Fibroblast of skin of right biceps (primary cell): ENCODE measurements at regions not wholly inside any gene's neighbourhood (a gene's known extent, or its start where the extent isn't known, plus 50 kb on each side); places are given as distances from the start of the nearest gene placed in this dataset.

Source experiments
- DNase-seq: peaks from one replicate; pipeline ENCODE4 v3.0.0-alpha.2; 2013

DNA sequence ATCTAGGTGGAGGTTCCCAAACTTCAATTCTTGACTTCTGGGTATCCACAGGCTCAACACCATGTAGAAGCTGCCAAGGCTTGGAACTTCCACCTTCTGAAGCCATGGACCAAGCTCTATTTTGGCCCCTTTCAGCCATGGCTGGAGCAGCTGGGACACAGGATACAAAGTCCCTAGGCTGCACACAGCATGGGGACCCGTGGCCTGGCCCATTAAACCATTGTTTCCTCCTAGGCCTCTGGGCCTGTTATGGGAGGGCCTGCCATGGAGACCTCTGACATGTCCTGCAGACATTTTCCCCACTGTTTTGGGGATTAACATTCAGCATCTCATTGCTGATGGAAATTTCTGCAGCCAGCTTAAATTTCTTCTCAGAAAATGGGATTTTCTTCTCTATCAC, 1908.0 kb downstream of the EFNA5 start:
- no peak for DNase-seq

- DNase-seq, result peak; percentile 51
Measured at GRCh38 chr5:105754056-105754455, 1916.7 kb downstream of the EFNA5 start.

DNA sequence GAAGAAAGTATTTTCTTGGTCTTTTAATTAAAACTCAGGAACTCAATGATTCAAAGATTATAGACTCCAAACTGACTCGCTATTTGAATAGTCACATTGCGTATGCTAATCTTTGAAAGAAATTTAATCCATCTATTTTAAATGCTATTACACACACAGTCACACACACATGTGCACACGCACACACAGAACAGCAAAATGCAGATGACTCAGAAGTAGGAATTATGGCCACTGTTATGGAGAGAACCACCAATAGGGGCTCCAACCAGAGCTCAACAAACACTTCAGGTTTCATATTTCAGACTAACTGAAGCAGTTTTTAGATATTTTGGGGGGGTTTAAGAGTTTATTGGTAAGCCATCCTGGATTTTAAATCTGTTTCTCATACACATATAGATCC, 1917.9 kb downstream of the EFNA5 start:
- peak; percentile 64 for DNase-seq

- DNase-seq, result peak; percentile 0
Measured at GRCh38 chr5:105751908-105752307, 1918.8 kb downstream of the EFNA5 start.

GRCh38 chr5:105745111-105745510, 1925.6 kb downstream of the EFNA5 start:
- DNase-seq, result no peak

- DNase-seq, result no peak
Measured at GRCh38 chr5:105740242-105740641, 1930.5 kb downstream of the EFNA5 start.

- DNase-seq, result no peak
Measured at GRCh38 chr5:105739732-105740131, 1931.0 kb downstream of the EFNA5 start.

DNA sequence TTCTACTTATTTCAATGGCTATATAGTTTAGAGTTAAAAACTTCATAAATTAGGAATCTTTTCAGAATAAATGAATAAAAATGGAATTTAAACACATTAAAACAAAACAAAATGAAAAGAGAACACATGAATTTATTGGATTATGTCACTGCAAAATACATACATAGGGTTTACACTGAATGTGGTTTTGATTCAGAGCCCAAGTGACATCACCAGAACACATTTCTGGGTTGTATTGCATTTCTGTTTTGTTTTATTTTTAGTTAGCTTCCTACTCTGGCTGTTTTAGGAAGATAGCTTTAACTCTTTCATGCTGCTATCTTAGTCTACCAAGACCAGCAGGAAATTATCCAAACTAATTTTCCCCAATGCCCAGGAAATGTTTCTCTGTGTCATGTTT, 1935.0 kb downstream of the EFNA5 start:
- DNase-seq, result peak; percentile 34

- peak; percentile 12 for DNase-seq
Measured at GRCh38 chr5:105730982-105731381, 1939.8 kb downstream of the EFNA5 start.

- DNase-seq, result no peak
Measured at GRCh38 chr5:105726093-105726492, 1944.6 kb downstream of the EFNA5 start.

DNA sequence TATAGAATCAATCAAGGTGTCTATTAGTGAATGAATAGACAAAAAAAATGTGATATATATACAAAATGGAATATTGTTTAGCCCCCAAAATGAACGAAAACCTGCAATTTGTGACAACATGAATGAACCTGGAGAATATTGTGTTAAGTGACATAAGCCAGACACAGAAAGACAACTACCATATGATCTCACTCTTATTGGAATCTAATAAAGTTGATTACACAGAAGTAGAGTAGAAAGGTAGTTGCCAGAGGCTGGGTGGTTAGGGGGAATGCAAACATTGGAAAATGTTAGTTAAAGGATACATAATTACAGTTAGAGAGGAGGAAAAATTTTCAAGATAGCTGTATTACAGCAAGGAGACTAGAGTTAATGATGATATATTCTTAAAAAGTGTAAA, 1962.3 kb downstream of the EFNA5 start:
- no peak for DNase-seq

DNA sequence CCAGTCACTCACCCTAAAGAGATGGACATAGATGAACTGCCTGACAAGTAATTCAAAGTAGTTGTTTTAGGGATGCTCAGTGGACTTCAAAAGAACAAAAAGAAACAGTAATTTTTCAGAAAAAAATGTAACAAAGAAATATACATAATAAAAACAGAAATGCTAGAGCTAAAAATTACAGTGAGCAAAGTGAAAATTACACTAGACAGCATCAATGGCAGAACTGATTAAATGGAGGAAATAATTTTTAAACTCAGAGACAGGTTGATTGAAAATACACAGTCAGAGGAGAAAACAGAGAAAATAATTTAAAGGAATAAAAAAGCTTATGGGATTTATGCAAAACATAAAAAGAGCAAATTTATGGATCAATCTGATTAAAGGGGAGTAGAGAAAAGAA, 1968.4 kb downstream of the EFNA5 start:
- no peak for DNase-seq

GRCh38 chr5:105696440-105696839, 1974.3 kb downstream of the EFNA5 start:
- DNase-seq, result no peak

DNA sequence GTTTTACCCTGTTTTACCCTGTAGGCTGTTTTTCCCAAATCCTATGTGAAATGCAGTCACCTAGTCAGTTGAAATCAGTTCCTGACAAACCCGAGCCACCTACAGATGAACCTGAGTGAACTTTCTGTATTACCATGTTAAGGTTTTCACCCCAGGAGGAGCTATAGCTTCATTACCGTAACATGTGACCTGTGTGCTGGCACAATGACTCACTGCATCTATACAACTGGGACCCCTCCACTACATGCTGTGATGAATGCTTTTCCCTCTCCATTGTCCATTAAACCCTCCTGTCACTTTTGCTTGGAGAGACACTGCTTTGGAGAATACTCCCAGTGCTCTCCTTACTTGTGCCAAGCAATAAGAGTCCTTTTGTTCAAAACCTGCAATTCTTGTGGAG, 1974.8 kb downstream of the EFNA5 start:
- DNase-seq, result no peak

DNA sequence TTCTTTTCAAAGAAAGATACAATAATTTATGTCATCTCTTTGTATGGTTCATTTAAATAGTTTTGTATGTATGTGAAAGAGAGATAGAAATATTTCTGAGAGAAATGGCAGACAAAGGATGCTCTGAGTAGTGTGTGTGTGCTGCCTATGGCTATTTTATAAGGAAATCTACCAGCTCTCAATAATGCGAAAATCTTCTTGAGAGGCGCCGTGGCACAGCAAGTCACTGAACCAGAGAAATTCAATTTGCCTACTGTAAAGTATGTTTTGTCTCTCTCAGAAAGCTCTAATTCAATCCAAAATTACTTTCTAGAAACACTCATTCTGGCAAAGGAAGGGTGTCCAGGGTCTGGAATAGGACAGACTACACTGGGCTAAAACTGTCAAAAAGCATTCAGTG, 1981.1 kb downstream of the EFNA5 start:
- DNase-seq, result no peak

GRCh38 chr5:105688227-105688792, 1982.4 kb downstream of the EFNA5 start:
- DNase-seq, result no peak

DNA sequence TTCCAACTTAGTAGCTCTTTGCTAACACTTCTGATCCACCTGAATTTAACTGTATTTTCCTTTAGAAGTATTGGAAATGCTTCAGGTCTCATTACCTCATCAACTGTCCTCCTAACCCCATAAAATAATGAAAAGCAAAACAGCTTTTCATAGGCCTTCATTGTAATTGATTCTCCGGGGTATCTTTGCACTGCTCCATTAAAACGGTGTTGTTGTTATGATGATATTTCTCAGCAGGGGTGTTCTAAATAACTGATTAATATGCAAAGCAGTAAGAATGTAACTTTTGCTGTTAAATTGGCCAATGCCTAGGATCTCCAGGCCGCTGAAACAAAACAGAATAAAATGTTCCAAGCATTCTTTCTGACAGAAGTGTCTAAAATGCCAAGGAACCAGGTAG, 1983.2 kb downstream of the EFNA5 start:
- no peak for DNase-seq

- no peak for DNase-seq
Measured at GRCh38 chr5:105685884-105686283, 1984.9 kb downstream of the EFNA5 start.

GRCh38 chr5:105684799-105685198, 1985.9 kb downstream of the EFNA5 start:
- peak; percentile 38 for DNase-seq

DNA sequence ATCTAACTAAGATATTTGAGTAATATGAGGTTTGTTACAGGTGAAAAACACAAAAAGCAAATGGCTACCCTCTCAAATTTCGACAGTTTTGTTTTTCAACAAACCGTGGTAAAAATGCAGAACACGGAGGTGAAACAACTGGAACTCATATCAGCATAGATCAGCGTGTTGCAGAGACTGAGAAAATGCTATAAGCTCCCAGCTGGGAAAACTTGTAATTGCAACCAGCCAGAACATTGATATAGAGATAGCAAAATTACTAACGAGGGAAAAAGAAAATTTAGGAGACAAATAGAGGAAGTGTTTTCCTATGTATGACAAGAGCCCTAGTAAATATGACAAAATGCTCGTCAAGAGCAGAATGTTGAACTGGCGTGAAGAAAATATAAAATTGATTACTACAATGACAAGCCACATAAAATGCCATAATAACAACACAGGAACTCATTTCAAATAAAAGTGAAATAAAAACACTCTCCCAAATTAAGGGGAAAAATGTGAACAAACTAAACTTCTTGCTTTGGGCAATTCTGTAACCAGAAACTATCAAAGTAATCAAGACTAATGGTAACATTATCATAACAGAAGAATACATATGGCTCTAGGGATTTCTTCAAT, 1989.8 kb downstream of the EFNA5 start:
- DNase-seq, result no peak

DNA sequence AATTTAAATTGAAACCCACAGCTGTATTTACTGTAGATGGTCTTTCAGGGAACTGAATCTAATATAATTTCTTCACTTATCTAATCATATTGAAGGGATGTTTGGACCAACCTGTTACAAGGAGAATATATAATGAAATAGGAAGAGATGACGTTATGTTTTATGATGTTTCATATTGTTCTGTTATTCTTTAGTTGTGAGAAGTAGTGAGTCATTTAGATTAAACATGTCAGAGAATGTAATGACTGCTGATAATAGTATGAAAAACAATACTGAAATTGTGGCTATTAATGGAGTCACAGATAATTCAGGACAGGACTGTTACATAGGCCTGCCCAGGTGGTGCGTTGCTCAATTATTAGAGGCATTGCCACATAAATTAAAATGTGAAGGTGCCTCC, 1993.4 kb downstream of the EFNA5 start:
- no peak for DNase-seq

DNA sequence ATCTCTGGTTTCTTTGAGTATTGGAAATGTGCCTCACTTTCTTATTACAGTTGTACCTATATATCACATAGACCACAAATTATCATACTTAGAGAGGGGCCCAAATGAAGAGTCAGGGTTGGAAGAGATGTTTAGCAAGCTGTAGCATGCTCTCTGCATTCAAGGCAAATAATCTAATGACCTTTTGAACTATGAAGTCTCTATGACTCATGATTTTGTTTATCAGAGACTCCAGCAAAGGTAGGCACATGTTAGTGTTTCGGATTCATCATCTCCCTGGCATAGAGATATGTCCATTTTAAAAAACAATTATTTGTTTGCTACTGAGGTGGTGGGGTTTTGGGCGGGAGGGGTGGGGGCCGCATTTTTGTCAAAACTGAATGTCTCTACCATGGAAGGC, 2000.1 kb downstream of the EFNA5 start:
- no peak for DNase-seq

- DNase-seq, result no peak
Measured at GRCh38 chr5:105663671-105664070, 2007.1 kb downstream of the EFNA5 start.

DNA sequence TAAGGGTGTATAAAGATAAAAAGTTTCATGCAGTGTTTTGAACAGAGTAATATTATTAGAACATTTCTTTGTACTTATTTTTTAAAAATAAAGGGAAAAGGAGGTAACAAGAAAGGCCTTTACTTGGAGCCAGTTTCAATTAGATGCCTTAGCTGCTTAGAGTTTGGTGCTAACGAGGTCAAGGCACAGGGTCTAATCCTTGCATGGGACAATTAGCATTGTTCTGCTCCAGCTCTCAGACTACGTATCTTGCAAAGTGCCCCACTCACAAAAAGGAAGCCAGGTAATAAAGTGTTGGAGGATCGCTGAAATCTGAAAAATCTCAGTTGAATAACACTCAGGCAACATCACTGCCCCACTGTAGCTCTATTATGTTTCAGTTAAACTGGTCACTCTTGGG, 2011.3 kb downstream of the EFNA5 start:
- DNase-seq, result no peak

- no peak for DNase-seq
Measured at GRCh38 chr5:105640328-105640727, 2030.4 kb downstream of the EFNA5 start.
